Hepatocyte (in vitro differentiated cells): ENCODE measurements at regions not wholly inside any gene's neighbourhood (a gene's known extent, or its start where the extent isn't known, plus 50 kb on each side); places are given as distances from the start of the nearest gene placed in this dataset.
"Not testable (repeated sequence)": the region's sequence is repeated elsewhere in the genome, so short reads cannot be mapped to it uniquely, and the experiment has no call there.

Source experiments
- DNase-seq: peaks from one replicate; pipeline ENCODE4 v3.0.0-alpha.2; 2016; ENCODE audit warnings: low spot score
- H2AFZ ChIP-seq: fragments of 200-600 bp; sonication (generic); 2 replicates; pipeline ENCODE4 v1.6.0; 2016; ENCODE audit warnings: antibody characterized with exemption, mild to moderate bottlenecking
- H3K27ac ChIP-seq: fragments of 200-600 bp; sonication (generic); 2 replicates; pipeline ENCODE4 v1.5.1; 2016; ENCODE audit warnings: mild to moderate bottlenecking
- H3K27me3 ChIP-seq: fragments of 200-600 bp; sonication (generic); 2 replicates; pipeline ENCODE4 v1.6.1; 2016
- H3K36me3 ChIP-seq: fragments of 200-600 bp; sonication (generic); replicated peaks from 2 replicates; pipeline ENCODE4 v1.5.1; 2016; ENCODE audit warnings: low read depth; ENCODE audit not compliant: insufficient read depth
- H3K4me1 ChIP-seq: fragments of 200-600 bp; sonication (generic); 2 replicates; pipeline ENCODE4 v1.5.1; 2016; ENCODE audit warnings: mild to moderate bottlenecking, moderate library complexity; ENCODE audit not compliant: insufficient read depth
- H3K4me2 ChIP-seq: fragments of 200-600 bp; sonication (generic); 2 replicates; pipeline ENCODE4 v1.6.0; 2016
- H3K4me3 ChIP-seq: fragments of 200-600 bp; sonication (generic); 2 replicates; pipeline ENCODE4 v1.5.1; 2016; ENCODE audit warnings: mild to moderate bottlenecking
- H3K79me2 ChIP-seq: fragments of 200-600 bp; sonication (generic); 2 replicates; pipeline ENCODE4 v1.6.0; 2017; ENCODE audit warnings: mild to moderate bottlenecking
- H3K9me2 ChIP-seq: fragments of 200-600 bp; sonication (generic); replicated peaks from 2 replicates; pipeline ENCODE4 v1.6.0; 2017; ENCODE audit warnings: mild to moderate bottlenecking; ENCODE audit not compliant: insufficient read depth
- H3K9me3 ChIP-seq: fragments of 200-600 bp; sonication (generic); 2 replicates; pipeline ENCODE4 v1.5.1; 2016; ENCODE audit warnings: low read depth, mild to moderate bottlenecking
- H4K20me1 ChIP-seq: fragments of 200-600 bp; sonication (generic); 2 replicates; pipeline ENCODE4 v1.6.0; 2016; ENCODE audit warnings: mild to moderate bottlenecking; ENCODE audit not compliant: insufficient read depth, poor library complexity, severe bottlenecking
- CTCF ChIP-seq: fragments of 200-600 bp; sonication (generic); IDR thresholded peaks from 2 replicates; pipeline ENCODE4 v1.5.1; 2016; ENCODE audit warnings: antibody characterized with exemption, mild to moderate bottlenecking; ENCODE audit not compliant: poor library complexity
- EZH2 ChIP-seq: fragments of 200-600 bp; sonication (generic); IDR thresholded peaks from 2 replicates; pipeline ENCODE4 v1.6.1; 2016; ENCODE audit warnings: antibody characterized with exemption, mild to moderate bottlenecking, borderline replicate concordance
- EZH2phosphoT487 ChIP-seq: fragments of 200-600 bp; sonication (generic); IDR thresholded peaks from one replicate; pipeline ENCODE4 v1.6.1; 2018; ENCODE audit warnings: antibody characterized with exemption, mild to moderate bottlenecking, low read depth, moderate library complexity; ENCODE audit not compliant: unreplicated experiment, severe bottlenecking
- WGBS: methylation state at CpG from one replicate; pipeline ENCODE4 v1.1.6; 2016; ENCODE audit warnings: low lambda C conversion rate; ENCODE audit errors: missing lambda C conversion rate; 5-methylcytosine and 5-hydroxymethylcytosine counted together

- no peak overlapping the region for H2AFZ ChIP-seq
- no peak overlapping the region for H3K27ac ChIP-seq
- no peaks in the 10 kb centered on the region for H3K9me2 ChIP-seq
- no peak for DNase-seq
- H3K27me3 ChIP-seq, result no peaks in the 10 kb centered on the region
- no peaks in the 10 kb centered on the region for H3K9me3 ChIP-seq
- H3K36me3 ChIP-seq, result no peaks in the 10 kb centered on the region
- peaks cover 16% of the 10 kb centered on the region for H3K4me1 ChIP-seq
- no peaks in the 10 kb centered on the region for H4K20me1 ChIP-seq
- no peak overlapping the region for H3K4me2 ChIP-seq
- no peak for TF ChIP-seq CTCF
- no peak for TF ChIP-seq EZH2phosphoT487
- no peak overlapping the region for H3K4me3 ChIP-seq
- WGBS, result 63% methylated on average over 3 of the region's 3 CpGs
- no peaks in the 10 kb centered on the region for H3K79me2 ChIP-seq
Measured at GRCh38 chr6:109252261-109253041, 129.8 kb downstream of the CD164 start.

- no peaks in the 10 kb centered on the region for H3K9me2 ChIP-seq
- peaks cover 11% of the 10 kb centered on the region for H3K4me1 ChIP-seq
- H3K27me3 ChIP-seq, result no peaks in the 10 kb centered on the region
- TF ChIP-seq CTCF, result no peak
- no peak for TF ChIP-seq EZH2
- no peak for TF ChIP-seq EZH2phosphoT487
- no peak overlapping the region for H3K27ac ChIP-seq
- H3K79me2 ChIP-seq, result no peaks in the 10 kb centered on the region
- H3K36me3 ChIP-seq, result no peaks in the 10 kb centered on the region
- no peak overlapping the region for H3K4me3 ChIP-seq
- H3K9me3 ChIP-seq, result no peaks in the 10 kb centered on the region
- no peaks in the 10 kb centered on the region for H4K20me1 ChIP-seq
- no peak overlapping the region for H2AFZ ChIP-seq
- no peak overlapping the region for H3K4me2 ChIP-seq
- no peak for DNase-seq
Measured at GRCh38 chr6:109251839-109252238, 130.4 kb downstream of the CD164 start.

- not testable (repeated sequence) for H3K36me3 ChIP-seq, H4K20me1 ChIP-seq, DNase-seq, H2AFZ ChIP-seq, H3K4me1 ChIP-seq, H3K27me3 ChIP-seq, H3K27ac ChIP-seq, H3K9me3 ChIP-seq, H3K4me2 ChIP-seq, H3K79me2 ChIP-seq, H3K4me3 ChIP-seq, H3K9me2 ChIP-seq
- 58% methylated on average over 7 of the region's 32 CpGs for WGBS
Measured at GRCh38 chr6:109250544-109251156, 131.6 kb downstream of the CD164 start.

GRCh38 chr6:109243863-109244825 lies 138.1 kb downstream of the CD164 start:
- H3K27me3 ChIP-seq, result no peaks in the 10 kb centered on the region
- 84% methylated on average over 7 of the region's 7 CpGs for WGBS
- H3K4me1 ChIP-seq, result peaks cover 9% of the 10 kb centered on the region
- no peak for DNase-seq
- no peaks in the 10 kb centered on the region for H3K9me3 ChIP-seq
- H3K79me2 ChIP-seq, result no peaks in the 10 kb centered on the region
- no peaks in the 10 kb centered on the region for H3K9me2 ChIP-seq
- no peak for TF ChIP-seq EZH2phosphoT487
- no peak for TF ChIP-seq CTCF
- TF ChIP-seq EZH2, result no peak
- H3K4me3 ChIP-seq, result no peak overlapping the region
- H3K36me3 ChIP-seq, result no peaks in the 10 kb centered on the region
- no peak overlapping the region for H2AFZ ChIP-seq
- H3K27ac ChIP-seq, result no peak overlapping the region
- H3K4me2 ChIP-seq, result no peak overlapping the region
- H4K20me1 ChIP-seq, result no peaks in the 10 kb centered on the region
